GM21423 (cell line): ENCODE measurements at regions not wholly inside any gene's neighbourhood (a gene's known extent, or its start where the extent isn't known, plus 50 kb on each side); places are given as distances from the start of the nearest gene placed in this dataset.
"Not testable (repeated sequence)": the region's sequence is repeated elsewhere in the genome, so short reads cannot be mapped to it uniquely, and the experiment has no call there.

Experiments used
- ATAC-seq: cut with Tn5 transposase; IDR thresholded peaks from one replicate; pipeline ENCODE4 v1.9.1; 2021; ENCODE audit warnings: mild to moderate bottlenecking, moderate library complexity; ENCODE audit not compliant: unreplicated experiment

GRCh38 chr11:96447208-96448110 lies 57.6 kb downstream of the JRKL start:
- no peak for ATAC-seq

GRCh38 chr11:96448225-96448624 lies 58.4 kb downstream of the JRKL start:
- no peak for ATAC-seq

GRCh38 chr11:96456111-96456510 lies 66.3 kb downstream of the JRKL start:
- no peak for ATAC-seq

DNA sequence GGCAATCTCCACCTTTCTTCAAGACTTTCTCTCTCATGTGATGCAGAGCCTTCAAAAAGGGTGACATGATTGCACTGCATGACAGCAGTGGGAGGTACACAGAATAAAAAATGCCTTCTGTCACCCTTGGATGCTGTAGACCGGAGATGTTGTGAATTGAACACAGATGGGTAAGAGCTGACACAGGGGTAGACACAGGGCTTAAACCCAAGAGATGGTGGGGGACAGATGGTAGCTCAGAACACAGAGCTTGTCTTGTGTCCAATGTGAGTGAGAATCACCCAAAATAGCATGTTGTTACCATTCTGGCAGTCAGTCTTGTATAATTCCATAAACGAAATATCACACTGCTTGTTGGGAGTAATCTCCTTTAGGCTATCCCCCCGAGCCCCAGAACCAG lies 69.9 kb downstream of the JRKL start:
- no peak for ATAC-seq

DNA sequence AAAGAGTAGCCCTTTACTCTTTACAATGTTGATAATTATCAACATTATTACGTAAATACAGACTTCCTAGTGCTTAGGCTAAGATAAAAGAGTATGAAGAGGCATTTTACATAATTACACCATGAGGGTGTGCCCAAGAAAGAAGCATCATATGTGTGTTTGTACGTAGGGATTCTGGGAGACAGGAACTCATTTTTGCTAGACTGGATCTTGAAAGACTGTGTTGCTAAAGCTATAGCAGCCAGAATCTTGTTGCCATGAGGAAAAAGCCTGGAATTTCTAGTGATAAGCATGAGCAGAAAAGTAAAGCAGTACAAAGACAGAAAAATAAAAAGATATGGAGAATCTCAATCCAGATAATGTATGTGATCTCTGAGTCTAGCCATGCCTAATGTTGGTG lies 72.1 kb downstream of the JRKL start:
- ATAC-seq, result no peak

DNA sequence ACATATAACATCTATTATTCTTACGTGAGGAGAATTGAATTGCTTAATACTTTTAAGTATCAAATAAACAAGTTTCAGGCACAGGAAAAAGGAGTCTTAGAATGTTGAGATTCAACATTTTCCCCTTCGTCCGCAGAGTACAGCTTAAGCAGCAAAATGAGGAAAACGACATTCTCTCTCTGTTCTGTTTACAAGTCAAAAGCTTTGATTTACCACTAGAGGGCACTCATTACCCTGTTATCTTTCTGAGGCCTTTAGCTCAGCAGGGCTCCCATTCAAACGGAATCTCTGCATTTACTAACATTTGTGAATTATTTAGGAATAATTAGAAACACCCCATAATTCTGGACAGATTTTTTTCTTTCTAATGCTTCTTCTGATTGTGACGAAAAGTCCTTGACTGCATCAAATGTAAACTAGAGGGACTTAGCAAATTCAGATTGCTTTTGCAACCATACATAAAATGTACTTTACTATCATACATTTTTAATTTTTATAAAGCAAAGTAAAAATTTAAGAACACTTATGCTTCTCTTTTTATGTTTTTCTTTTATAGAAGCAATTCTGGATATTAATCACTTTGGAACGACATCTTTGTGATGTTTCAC lies 75.0 kb downstream of the JRKL start:
- peak; percentile 75 for ATAC-seq

DNA sequence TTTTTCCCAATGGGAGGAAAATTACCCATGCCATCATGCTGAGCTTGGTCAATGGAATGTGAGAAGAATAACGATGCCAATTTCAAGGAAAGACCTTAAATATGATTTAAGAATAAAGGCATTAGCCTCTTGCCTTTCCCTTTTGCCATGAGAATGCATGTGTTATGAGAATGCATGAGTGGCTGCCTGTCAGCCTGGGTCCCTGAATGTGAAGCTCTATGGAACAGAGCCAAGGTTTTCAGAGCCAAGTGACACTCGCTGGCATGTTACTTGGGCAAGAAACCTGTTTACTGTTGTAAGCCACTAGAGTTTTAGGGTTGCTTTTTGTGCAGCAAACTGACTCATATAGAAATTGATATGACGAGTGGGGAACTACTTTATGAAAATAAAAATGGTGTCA lies 75.7 kb downstream of the JRKL start:
- no peak for ATAC-seq

- ATAC-seq, result no peak
Observed at GRCh38 chr11:96466607-96467006, 76.8 kb downstream of the JRKL start.

- ATAC-seq, result no peak
Observed at GRCh38 chr11:96469776-96470175, 80.0 kb downstream of the JRKL start.

DNA sequence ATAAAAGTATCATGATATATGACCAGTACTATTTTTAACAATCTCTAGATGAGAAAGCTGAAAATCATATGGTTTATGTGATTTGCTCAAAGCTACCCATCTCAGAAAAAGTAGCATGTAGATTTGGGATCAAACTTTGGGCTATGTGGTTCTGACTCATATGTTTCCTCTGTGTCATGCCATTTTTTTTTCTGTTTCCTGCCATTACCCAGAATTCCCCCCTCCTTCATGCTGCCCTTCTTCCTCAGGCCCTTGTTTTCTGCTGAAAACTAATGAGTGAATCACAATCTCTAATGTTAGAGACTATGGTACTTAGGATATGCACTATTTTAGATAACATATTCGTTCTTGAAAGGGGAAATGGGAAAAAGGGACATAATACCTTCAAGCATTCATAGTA lies 80.7 kb downstream of the JRKL start:
- no peak for ATAC-seq

GRCh38 chr11:96472085-96472484 lies 82.3 kb downstream of the JRKL start:
- no peak for ATAC-seq

- ATAC-seq, result no peak
Observed at GRCh38 chr11:96474263-96474662, 84.5 kb downstream of the JRKL start.

- ATAC-seq, result no peak
Observed at GRCh38 chr11:96481204-96481603, 91.4 kb downstream of the JRKL start.

DNA sequence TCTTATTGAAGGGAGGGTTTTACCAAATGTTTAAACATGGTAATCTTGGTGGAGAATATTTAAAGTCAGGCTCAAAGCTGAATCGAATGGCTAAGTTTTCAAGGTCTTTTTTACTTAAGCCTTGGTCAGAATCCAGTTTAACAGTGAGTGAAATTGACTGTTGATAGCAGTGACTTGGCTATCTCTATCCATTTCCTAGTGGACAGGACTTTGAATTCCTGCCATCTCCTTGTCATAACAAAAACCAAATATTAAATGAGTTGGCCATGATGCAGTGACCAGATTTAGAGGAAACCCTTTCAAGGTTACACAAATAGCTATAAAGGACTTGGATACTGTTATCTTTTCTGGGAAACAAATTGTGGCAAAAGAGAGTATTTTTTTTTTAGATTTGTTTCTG lies 92.0 kb downstream of the JRKL start:
- ATAC-seq, result no peak

GRCh38 chr11:96482193-96482592 lies 92.4 kb downstream of the JRKL start:
- no peak for ATAC-seq

DNA sequence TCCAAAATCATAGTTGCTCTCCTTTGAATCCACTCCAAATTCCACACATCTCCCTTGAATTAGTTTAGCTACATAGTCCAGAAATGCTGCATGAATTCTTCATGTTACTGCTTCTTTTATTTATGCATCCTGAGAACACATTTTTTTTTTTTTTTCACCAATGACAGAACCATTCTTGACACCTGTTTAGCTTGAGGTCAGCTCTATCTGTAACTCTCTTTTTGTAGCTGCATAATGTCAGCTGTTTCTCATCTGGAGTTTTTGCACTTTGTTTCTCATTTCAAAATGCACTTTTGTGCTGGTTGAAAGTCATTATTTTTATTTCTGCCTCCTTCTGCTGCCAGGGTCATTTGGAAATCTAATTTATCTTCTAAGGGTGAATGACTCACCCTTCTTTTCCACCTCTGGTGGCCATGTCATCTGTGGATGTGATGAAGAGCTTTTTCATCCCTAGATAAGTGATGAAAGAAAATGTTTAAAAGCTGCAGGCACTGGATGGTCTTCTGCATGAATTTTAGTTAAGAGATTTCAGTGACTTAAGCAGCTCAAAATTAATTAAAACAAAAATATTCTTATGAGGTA lies 93.7 kb downstream of the JRKL start:
- ATAC-seq, result no peak

DNA sequence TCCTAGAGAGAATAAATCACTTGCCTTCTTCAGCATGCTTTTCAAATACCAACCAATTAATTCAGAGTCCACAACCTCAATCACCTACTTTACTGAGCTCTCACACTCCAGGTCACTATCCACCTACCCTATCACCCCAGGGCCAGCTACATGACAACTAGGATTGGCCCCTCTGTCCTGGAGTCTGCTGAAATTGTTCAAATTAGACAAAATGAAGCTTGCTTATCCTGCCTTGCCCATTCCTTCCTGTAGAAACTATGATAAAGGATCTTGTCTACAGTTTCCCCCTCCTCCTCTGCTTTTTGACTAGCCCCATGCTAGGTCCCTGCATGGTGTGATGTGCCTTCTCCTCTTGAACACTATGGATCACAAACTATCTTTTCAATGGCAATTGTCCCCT lies 94.5 kb downstream of the JRKL start:
- ATAC-seq, result no peak

DNA sequence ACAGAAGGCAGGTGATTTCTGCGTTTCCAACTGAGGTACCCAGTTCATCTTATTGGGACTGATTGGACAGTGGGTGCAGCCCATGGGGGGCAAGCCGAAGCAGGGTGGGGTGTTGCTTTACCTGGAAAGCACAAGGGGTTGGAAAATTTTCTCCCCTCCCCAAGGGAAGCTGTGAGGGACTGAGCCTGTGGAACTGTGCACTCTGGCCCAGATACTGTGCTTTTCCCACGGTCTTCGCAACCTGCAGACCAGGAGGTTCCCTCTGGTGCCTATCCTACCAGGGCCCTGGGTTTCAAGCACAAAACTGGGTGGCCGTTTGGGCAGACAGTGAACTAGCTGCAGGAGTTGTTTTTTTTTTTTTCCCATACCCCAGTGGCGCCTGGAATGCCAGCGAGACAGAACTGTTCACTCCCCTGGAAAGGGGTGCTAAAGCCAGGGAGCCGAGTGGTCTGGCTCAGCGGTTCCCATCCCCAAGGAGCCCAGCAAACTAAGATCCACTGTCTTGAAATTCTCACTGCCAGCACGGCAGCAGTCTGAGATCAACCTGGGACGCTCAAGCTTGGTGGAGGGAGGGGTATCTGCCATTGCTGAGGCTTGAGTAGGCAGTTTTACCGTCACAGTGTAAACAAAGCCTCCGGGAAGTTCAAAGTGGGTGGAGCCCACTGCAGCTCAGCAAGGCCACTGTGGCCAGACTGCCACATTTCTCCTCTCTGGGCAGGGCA lies 97.2 kb downstream of the JRKL start:
- ATAC-seq, result no peak

- not testable (repeated sequence) for ATAC-seq
Observed at GRCh38 chr11:96488911-96489310, 99.1 kb downstream of the JRKL start.

- no peak for ATAC-seq
Observed at GRCh38 chr11:96500440-96500839, 110.6 kb downstream of the JRKL start.

DNA sequence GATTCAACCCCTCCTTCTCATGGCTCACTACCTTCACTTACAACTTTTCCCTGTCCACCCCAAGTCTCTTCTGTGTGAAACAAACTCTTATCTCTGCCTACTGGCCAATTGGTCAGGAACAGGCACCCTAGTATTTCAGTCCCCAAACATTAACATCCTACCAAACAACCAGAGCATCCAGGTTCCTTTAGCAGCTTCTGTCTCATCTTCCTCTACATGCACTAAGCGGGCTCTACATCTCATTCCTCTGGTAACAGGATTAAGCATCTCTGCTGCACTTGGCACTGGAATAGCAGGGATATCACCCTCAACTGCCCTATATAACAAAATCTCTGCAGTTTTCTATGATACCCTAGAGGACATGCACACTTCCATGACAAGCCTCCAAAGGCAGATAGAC lies 116.2 kb downstream of the JRKL start:
- no peak for ATAC-seq
